Epithelial cell of esophagus (primary cell): ENCODE measurements at regions not wholly inside any gene's neighbourhood (a gene's known extent, or its start where the extent isn't known, plus 50 kb on each side); places are given as distances from the start of the nearest gene placed in this dataset.

Experiments used
- DNase-seq: peaks from one replicate; pipeline ENCODE4 v3.0.0; 2010; ENCODE audit warnings: low read depth
- H3K4me3 ChIP-seq: 2 replicates; pipeline ENCODE4 v1.5.1; 2011; ENCODE audit warnings: mild to moderate bottlenecking, low read length, control low read depth
- TF ChIP-seq, protein P1 (sequence below): IDR thresholded peaks from 2 replicates; pipeline ENCODE4 v1.5.1; 2011; ENCODE audit warnings: low read depth, mild to moderate bottlenecking, low read length, control low read depth, inconsistent platforms; ENCODE audit not compliant: insufficient read depth; ENCODE audit errors: missing control alignments

DNA sequence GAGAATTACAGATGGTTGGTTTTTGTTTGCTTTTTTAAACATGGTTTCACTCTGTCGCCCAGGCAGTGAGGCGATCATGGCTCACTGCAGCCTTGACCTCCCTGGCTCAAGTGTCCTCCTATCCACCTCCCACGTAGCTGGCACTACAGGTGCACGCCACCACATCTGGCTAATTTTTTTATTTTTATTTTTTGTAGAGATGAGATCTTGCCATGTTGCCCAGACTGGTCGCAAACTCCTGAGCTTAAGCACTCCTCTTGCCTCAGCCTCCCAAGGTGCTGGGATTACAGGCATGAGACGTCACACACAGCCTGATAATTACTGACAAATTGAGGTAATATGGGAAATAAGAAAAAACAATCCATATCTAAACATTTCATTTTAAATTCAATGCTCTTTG lies 110.5 kb upstream of the ZSWIM2 start:
- DNase-seq = no peak
- H3K4me3 ChIP-seq = no peak overlapping the region
- TF ChIP-seq, protein P1, sequence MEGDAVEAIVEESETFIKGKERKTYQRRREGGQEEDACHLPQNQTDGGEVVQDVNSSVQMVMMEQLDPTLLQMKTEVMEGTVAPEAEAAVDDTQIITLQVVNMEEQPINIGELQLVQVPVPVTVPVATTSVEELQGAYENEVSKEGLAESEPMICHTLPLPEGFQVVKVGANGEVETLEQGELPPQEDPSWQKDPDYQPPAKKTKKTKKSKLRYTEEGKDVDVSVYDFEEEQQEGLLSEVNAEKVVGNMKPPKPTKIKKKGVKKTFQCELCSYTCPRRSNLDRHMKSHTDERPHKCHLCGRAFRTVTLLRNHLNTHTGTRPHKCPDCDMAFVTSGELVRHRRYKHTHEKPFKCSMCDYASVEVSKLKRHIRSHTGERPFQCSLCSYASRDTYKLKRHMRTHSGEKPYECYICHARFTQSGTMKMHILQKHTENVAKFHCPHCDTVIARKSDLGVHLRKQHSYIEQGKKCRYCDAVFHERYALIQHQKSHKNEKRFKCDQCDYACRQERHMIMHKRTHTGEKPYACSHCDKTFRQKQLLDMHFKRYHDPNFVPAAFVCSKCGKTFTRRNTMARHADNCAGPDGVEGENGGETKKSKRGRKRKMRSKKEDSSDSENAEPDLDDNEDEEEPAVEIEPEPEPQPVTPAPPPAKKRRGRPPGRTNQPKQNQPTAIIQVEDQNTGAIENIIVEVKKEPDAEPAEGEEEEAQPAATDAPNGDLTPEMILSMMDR = no peak

DNA sequence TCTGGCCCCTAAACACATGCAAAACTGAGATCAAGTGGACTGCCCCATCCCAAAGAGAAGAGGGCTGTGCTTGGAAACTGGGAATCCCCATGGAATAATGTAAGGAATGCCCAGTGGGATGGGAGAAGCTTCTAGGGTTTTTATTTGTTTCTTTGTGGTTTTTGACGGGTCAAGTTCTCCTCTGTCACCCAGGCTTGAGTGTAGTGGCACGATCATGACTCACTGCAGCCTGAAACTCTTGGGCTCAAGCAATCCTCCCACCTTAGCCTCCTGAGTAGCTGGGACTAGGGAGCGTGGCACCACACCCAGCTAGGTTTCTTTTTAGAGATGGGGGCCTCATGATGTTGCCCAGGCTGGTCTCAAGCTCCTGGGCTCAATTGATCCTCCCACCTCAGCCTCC lies 101.7 kb upstream of the ZSWIM2 start:
- TF ChIP-seq, protein P1 = no peak
- H3K4me3 ChIP-seq = no peak overlapping the region
- no peak for DNase-seq

DNA sequence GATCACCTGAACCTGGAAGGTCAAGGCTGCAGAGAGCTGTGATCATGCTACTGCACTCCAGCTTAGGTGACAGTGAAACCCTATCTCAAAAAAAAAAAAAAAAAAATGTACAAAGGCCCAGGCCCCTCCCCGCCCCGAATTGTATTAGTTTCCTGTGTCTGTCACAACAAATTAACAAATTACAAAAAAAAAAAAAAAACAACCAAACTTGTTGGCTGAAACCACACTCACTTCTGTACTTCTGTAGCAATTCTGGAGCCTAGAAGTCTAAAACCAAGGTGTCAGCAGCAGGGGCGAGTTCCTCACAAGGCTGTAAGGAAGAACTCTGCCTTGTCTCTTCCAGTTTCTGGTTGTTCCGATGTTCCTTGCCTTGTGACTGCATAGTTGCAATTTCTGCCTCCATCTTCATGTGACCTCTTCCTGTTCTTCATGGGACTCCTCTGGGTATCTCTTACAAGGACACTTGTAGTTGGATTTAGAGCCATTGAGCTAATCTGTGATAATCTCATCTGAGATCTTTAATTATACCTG lies 100.8 kb upstream of the ZSWIM2 start:
- TF ChIP-seq, protein P1 = no peak
- no peak overlapping the region for H3K4me3 ChIP-seq
- no peak for DNase-seq

DNA sequence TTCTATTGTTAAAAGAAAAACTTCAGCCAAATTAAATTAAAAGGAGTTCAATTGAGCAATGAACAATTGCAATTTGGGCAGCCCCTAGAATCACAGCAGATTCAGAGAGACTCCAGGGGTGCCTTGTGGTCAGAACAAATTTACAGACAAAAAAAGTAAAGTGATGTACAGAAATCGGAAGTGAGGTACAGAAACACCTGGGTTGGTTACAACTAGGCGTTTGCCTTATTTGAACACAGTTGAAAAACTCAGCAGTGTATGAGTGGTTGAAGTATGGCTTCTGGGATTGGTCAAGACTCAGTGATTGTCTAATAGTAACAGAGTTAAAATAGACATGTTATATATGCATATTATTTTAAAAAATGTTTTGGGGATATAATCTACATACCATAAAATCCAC lies 98.5 kb upstream of the ZSWIM2 start:
- DNase-seq = no peak
- no peak overlapping the region for H3K4me3 ChIP-seq
- TF ChIP-seq, protein P1 = no peak

DNA sequence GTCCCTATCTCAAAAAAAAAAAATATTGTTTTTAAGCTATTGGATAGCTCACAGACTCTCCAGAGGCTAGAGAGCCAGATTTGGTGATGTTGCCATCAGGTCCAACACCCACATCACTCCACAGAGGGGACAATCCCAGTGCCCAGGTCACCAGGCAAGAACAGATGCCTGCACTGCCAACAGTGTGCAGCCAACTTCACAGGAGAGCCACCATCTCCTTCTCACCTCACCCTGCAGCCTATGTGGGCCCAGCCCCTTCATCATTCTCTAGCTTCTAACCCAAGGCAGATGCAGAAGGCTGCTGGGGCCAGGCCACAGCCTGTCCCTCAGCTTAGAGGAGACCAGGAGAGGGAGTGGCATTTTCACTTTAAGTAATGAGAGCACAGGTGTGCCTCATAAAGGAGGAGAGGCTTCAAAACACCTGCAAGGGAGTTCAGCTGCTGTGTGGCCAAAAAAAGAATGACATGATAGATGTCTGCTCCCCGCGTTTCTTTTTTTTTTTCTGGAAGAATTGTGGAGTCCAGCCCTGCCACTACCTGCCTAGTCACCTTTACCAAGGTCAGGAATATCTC lies 98.0 kb upstream of the ZSWIM2 start:
- TF ChIP-seq, protein P1 = no peak
- H3K4me3 ChIP-seq = no peak overlapping the region
- DNase-seq = no peak

DNA sequence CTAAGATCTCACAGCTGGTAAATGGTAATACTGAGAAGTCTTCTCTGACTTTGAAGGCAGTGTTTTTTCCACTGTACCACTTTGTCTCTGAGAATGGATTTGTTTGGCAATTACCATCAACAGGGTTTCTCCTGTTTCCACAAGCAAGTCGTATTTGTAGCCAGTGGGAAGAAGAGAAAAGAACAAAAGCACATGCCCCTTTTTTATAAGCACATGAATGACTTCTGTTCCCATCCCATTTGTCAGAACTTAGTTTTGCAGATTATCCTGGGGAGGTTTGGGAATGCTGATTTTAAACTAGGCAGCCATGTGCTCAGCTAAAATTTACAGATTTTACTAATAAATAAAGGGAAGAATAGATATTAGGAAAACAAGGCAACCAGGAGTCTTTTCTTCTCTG lies 92.9 kb upstream of the ZSWIM2 start:
- TF ChIP-seq, protein P1 = no peak
- no peak for DNase-seq
- no peak overlapping the region for H3K4me3 ChIP-seq

DNA sequence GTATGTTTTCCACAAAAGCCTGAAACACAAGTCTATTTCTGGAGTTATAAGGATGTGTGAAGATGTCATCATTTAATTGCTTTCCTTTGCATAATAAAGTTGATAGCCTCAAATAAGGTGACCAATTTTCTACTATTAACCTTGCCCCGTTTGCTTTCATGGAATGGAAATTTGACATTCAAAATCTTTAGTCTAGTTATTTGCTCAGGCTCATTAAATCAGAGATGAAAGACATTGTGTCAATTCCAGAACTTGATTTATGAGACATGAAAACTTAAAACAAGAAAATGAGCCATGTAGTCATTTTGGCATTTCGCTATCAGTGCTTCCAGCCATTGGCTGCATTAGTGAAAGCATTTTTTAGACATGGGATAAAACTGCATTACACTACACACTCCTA lies 91.5 kb upstream of the ZSWIM2 start:
- TF ChIP-seq, protein P1 = no peak
- H3K4me3 ChIP-seq = no peak overlapping the region
- DNase-seq = no peak
